A673 (cell line): ENCODE measurements at regions not wholly inside any gene's neighbourhood (a gene's known extent, or its start where the extent isn't known, plus 50 kb on each side); places are given as distances from the start of the nearest gene placed in this dataset.

Experiments used
- BruUV-seq: library from RNA; stranded (reverse); fragments of 400-500 nt; replicated peaks from 2 replicates; lab custom pipeline; 2021; lab: Mats Ljungman, UMichigan
- CTCF ChIA-PET: fragments of 300-600 bp; sonication (Branson Sonifier 250); formaldehyde crosslinking; loops from one replicate; lab custom pipeline; 2022; ENCODE audit warnings: antibody characterized with exemption; lab: Charles Lee
- POLR2A ChIA-PET: fragments of 300-600 bp; sonication (Branson Sonifier 250); formaldehyde crosslinking; loops from one replicate; lab custom pipeline; 2022; ENCODE audit warnings: antibody characterized with exemption; ENCODE audit not compliant: low non-redundant PET; lab: Charles Lee
- DNase-seq: peaks from one replicate; pipeline ENCODE4 v3.0.0-alpha.2; 2015; ENCODE audit warnings: low spot score
- H3K27ac ChIP-seq: fragments of 200-600 bp; sonication (generic); 2 replicates; pipeline ENCODE4 v1.5.1; 2016; ENCODE audit warnings: mixed run types, low read depth, mild to moderate bottlenecking, mixed read lengths, antibody characterized with exemption, low read length; ENCODE audit not compliant: poor library complexity, severe bottlenecking
- H3K27me3 ChIP-seq: fragments of 200-600 bp; sonication (generic); replicated peaks from 2 replicates; pipeline ENCODE4 v1.6.1; 2017; ENCODE audit warnings: mixed run types, low read depth, mild to moderate bottlenecking, mixed read lengths, antibody characterized with exemption, low read length; ENCODE audit not compliant: insufficient read depth, poor library complexity
- H3K36me3 ChIP-seq: fragments of 200-600 bp; sonication (generic); 2 replicates; pipeline ENCODE4 v1.6.1; 2016; ENCODE audit warnings: mixed run types, mild to moderate bottlenecking, mixed read lengths, antibody characterized with exemption, low read length; ENCODE audit not compliant: insufficient read depth, poor library complexity, severe bottlenecking
- H3K4me1 ChIP-seq: fragments of 200-600 bp; sonication (generic); 2 replicates; pipeline ENCODE4 v1.6.1; 2017; ENCODE audit warnings: mixed run types, mild to moderate bottlenecking, mixed read lengths, antibody characterized with exemption, low read length; ENCODE audit not compliant: insufficient read depth, poor library complexity, severe bottlenecking
- H3K4me3 ChIP-seq: fragments of 200-600 bp; sonication (generic); 2 replicates; pipeline ENCODE4 v1.5.1; 2016; ENCODE audit warnings: low read depth, mixed run types, mild to moderate bottlenecking, mixed read lengths, low read length; ENCODE audit not compliant: poor library complexity, severe bottlenecking
- H3K9me3 ChIP-seq: fragments of 200-600 bp; sonication (generic); 2 replicates; pipeline ENCODE4 v1.6.1; 2016; ENCODE audit warnings: mixed run types, low read depth, mild to moderate bottlenecking, mixed read lengths, antibody characterized with exemption, low read length; ENCODE audit not compliant: poor library complexity, severe bottlenecking
- CTCF ChIP-seq: fragments of 300-800, 200-600 bp; sonication (generic); conservative IDR thresholded peaks from 2 replicates; pipeline ENCODE4 v1.5.1; 2017; ENCODE audit warnings: low read depth, mild to moderate bottlenecking, antibody characterized with exemption, low read length, moderate library complexity, mixed read lengths
- EZH2 ChIP-seq: fragments of 200-600 bp; sonication (generic); IDR thresholded peaks from 2 replicates; pipeline ENCODE4 v1.6.1; 2017; ENCODE audit warnings: borderline replicate concordance, low read depth, mild to moderate bottlenecking, mixed read lengths, antibody characterized with exemption, low read length; ENCODE audit not compliant: poor library complexity, severe bottlenecking
- intact Hi-C: fragments of 100-400 bp; cut with micrococcal nuclease; formaldehyde crosslinking; loops from one replicate; pipeline ENCODE4 v1.10.0; 2022; ENCODE audit not compliant: unreplicated experiment

- Histone ChIP-seq H3K4me1 (no peaks in the 10 kb centered on the region), H3K36me3 (no peaks in the 10 kb centered on the region), H3K27me3 (no peaks in the 10 kb centered on the region), H3K9me3 (no peaks in the 10 kb centered on the region), H3K27ac (no peak overlapping the region), H3K4me3 (no peak overlapping the region)
- intact Hi-C loops = no loop called here
- no TSS peak for BruUV-seq
- ChIA-PET POLR2A (no interaction called here), CTCF (no interaction called here)
- TF ChIP-seq EZH2 (no peak), CTCF (no peak)
- no peak for DNase-seq
Observed at GRCh38 chr11:92829121-92829520, 140.3 kb upstream of the MTNR1B start.

GRCh38 chr11:92829671-92830070 lies 139.8 kb upstream of the MTNR1B start:
- ChIA-PET CTCF (no interaction called here), POLR2A (no interaction called here)
- H3K36me3 ChIP-seq = no peaks in the 10 kb centered on the region
- H3K4me3 ChIP-seq = no peak overlapping the region
- intact Hi-C loops = no loop called here
- no peaks in the 10 kb centered on the region for H3K4me1 ChIP-seq
- DNase-seq = no peak
- no peak overlapping the region for H3K27ac ChIP-seq
- no peaks in the 10 kb centered on the region for H3K9me3 ChIP-seq
- no peaks in the 10 kb centered on the region for H3K27me3 ChIP-seq
- no TSS peak for BruUV-seq
- TF ChIP-seq CTCF (no peak), EZH2 (no peak)

GRCh38 chr11:92830377-92831155 lies 138.9 kb upstream of the MTNR1B start:
- no peaks in the 10 kb centered on the region for H3K4me1 ChIP-seq
- intact Hi-C loops = no loop called here
- TF ChIP-seq EZH2 (no peak), CTCF (no peak)
- H3K9me3 ChIP-seq = no peaks in the 10 kb centered on the region
- H3K27me3 ChIP-seq = no peaks in the 10 kb centered on the region
- no peak for DNase-seq
- H3K4me3 ChIP-seq = no peak overlapping the region
- CTCF ChIA-PET = no interaction called here
- no peak overlapping the region for H3K27ac ChIP-seq
- no peaks in the 10 kb centered on the region for H3K36me3 ChIP-seq
- no TSS peak for BruUV-seq
- POLR2A ChIA-PET = no interaction called here
